ENCODE measurements at regions not wholly inside any gene's neighbourhood (a gene's known extent, or its start where the extent isn't known, plus 50 kb on each side); places are given as distances from the start of the nearest gene placed in this dataset.

DNA sequence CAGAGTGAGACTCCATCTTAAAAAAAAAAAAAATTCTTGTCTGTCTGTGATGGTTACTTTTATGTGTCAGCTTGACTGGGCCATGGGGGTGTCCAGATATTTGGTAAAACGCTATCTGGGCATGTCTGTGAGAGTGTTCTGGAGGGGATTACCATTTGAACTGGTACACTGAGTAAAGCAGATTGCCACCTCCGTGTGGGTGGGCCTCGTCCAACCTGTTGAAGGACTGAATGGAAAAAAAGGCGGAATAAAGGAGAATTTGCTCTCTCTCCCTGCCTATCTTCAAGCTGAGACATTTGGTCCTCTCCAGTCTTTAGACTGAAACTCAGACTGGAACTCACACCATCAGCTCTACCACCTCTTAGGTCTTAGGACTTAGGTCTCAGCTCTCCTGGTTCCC, 82.8 kb downstream of the MIS18A start:
- TF ChIP-seq POLR2A (IDR thresholded peaks at IDR 0.05), result no peak
- TF ChIP-seq, protein P1, sequence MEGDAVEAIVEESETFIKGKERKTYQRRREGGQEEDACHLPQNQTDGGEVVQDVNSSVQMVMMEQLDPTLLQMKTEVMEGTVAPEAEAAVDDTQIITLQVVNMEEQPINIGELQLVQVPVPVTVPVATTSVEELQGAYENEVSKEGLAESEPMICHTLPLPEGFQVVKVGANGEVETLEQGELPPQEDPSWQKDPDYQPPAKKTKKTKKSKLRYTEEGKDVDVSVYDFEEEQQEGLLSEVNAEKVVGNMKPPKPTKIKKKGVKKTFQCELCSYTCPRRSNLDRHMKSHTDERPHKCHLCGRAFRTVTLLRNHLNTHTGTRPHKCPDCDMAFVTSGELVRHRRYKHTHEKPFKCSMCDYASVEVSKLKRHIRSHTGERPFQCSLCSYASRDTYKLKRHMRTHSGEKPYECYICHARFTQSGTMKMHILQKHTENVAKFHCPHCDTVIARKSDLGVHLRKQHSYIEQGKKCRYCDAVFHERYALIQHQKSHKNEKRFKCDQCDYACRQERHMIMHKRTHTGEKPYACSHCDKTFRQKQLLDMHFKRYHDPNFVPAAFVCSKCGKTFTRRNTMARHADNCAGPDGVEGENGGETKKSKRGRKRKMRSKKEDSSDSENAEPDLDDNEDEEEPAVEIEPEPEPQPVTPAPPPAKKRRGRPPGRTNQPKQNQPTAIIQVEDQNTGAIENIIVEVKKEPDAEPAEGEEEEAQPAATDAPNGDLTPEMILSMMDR (IDR thresholded peaks at IDR 0.05), result no peak
